ENCODE measurements at regions not wholly inside any gene's neighbourhood (a gene's known extent, or its start where the extent isn't known, plus 50 kb on each side); places are given as distances from the start of the nearest gene placed in this dataset.

GRCh38 chr2:164114937-164115336, 379.1 kb upstream of the FIGN start:
- TF ChIP-seq EZH2phosphoT487 (IDR thresholded peaks at IDR 0.05): no peak
- no peak for TF ChIP-seq CTCF (IDR thresholded peaks at IDR 0.05)

Measured in neural progenitor cell (in vitro differentiated cells).